AG10803 (cell line): ENCODE measurements at regions not wholly inside any gene's neighbourhood (a gene's known extent, or its start where the extent isn't known, plus 50 kb on each side); places are given as distances from the start of the nearest gene placed in this dataset.

Experiments
- DNase-seq: peaks from one replicate; pipeline ENCODE4 v3.0.0; 2010; ENCODE audit warnings: low read depth
- H3K4me3 ChIP-seq: 2 replicates; pipeline ENCODE4 v1.5.1; 2011; ENCODE audit warnings: mild to moderate bottlenecking, low read length, control low read depth
- CTCF ChIP-seq: conservative IDR thresholded peaks from 2 replicates; pipeline ENCODE4 v1.5.1; 2011; ENCODE audit warnings: mild to moderate bottlenecking, low read length, control low read depth, inconsistent platforms

- DNase-seq = no peak
- no peak for TF ChIP-seq CTCF
- no peak overlapping the region for H3K4me3 ChIP-seq
Observed at GRCh38 chr1:30305061-30305460, 418.3 kb downstream of the MATN1 start.

GRCh38 chr1:30304080-30304479 lies 419.3 kb downstream of the MATN1 start:
- no peak for TF ChIP-seq CTCF
- DNase-seq = no peak
- H3K4me3 ChIP-seq = no peak overlapping the region

- DNase-seq = no peak
- TF ChIP-seq CTCF = no peak
- H3K4me3 ChIP-seq = no peak overlapping the region
Observed at GRCh38 chr1:30303387-30303786, 420.0 kb downstream of the MATN1 start.

- TF ChIP-seq CTCF = no peak
- DNase-seq = no peak
- H3K4me3 ChIP-seq = no peak overlapping the region
Observed at GRCh38 chr1:30302858-30303257, 420.5 kb downstream of the MATN1 start.

GRCh38 chr1:30300669-30301068 lies 422.7 kb downstream of the MATN1 start:
- TF ChIP-seq CTCF = no peak
- H3K4me3 ChIP-seq = no peak overlapping the region
- DNase-seq = no peak

GRCh38 chr1:30299393-30299792 lies 424.0 kb downstream of the MATN1 start:
- TF ChIP-seq CTCF = no peak
- DNase-seq = no peak
- H3K4me3 ChIP-seq = no peak overlapping the region

- TF ChIP-seq CTCF = no peak
- H3K4me3 ChIP-seq = no peak overlapping the region
- DNase-seq = no peak
Observed at GRCh38 chr1:30295674-30296073, 427.7 kb downstream of the MATN1 start.
